Body of pancreas (tissue), 4 donors: ENCODE measurements at regions not wholly inside any gene's neighbourhood (a gene's known extent, or its start where the extent isn't known, plus 50 kb on each side); places are given as distances from the start of the nearest gene placed in this dataset.

Source experiments
- POLR2A ChIP-seq, 3 donors: fragments of 450-650 bp; IDR thresholded peaks; one replicate each; pipeline ENCODE4 v1.6.1; 2016; ENCODE audit warnings: antibody characterized with exemption in 3 of 3, mild to moderate bottlenecking in 2 of 3
- TF ChIP-seq, protein P1 (sequence below), 7 experiments: fragments of 450-650 bp in 4 of 7; fragments of 200-600 bp in 3 of 7; sonication (generic) in 3 of 7; IDR thresholded peaks; one replicate each; pipeline ENCODE4 v1.5.1; 2016 to 2019; ENCODE audit warnings: antibody characterized with exemption in 7 of 7

DNA sequence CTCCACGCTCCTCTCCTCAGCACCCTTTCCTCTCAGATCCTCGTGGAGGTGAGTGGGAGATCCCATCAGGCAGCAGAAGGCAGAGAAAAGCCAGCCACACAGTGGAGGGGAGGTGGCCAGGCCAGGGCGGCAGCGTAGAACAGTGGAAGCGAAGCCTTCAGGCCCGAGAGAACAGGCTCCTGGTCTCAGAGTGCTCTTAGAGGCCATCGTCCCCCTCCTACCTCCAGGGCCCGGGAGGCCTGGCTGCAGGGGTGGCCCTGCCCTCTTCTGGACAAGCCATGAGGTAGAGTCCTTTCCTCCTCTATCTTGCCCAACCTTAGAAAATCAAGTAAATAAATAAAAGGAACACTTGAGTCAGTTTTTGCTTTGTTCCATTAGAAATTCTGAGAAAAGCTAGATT is 202.0 kb downstream of the KATNAL1 start:
- TF ChIP-seq, protein P1, sequence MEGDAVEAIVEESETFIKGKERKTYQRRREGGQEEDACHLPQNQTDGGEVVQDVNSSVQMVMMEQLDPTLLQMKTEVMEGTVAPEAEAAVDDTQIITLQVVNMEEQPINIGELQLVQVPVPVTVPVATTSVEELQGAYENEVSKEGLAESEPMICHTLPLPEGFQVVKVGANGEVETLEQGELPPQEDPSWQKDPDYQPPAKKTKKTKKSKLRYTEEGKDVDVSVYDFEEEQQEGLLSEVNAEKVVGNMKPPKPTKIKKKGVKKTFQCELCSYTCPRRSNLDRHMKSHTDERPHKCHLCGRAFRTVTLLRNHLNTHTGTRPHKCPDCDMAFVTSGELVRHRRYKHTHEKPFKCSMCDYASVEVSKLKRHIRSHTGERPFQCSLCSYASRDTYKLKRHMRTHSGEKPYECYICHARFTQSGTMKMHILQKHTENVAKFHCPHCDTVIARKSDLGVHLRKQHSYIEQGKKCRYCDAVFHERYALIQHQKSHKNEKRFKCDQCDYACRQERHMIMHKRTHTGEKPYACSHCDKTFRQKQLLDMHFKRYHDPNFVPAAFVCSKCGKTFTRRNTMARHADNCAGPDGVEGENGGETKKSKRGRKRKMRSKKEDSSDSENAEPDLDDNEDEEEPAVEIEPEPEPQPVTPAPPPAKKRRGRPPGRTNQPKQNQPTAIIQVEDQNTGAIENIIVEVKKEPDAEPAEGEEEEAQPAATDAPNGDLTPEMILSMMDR (IDR thresholded peaks at IDR 0.05), result peak in 6 of 7 experiments; percentile 4 to 58 (median 30)
- TF ChIP-seq POLR2A (IDR thresholded peaks at IDR 0.05), result no peak
